HS-27A (cell line): ENCODE measurements at regions not wholly inside any gene's neighbourhood (a gene's known extent, or its start where the extent isn't known, plus 50 kb on each side); places are given as distances from the start of the nearest gene placed in this dataset.
"Not testable (repeated sequence)": the region's sequence is repeated elsewhere in the genome, so short reads cannot be mapped to it uniquely, and the experiment has no call there.

Experiments used
- DNase-seq: peaks from one replicate; pipeline ENCODE4 v3.0.0-alpha.2; 2012; ENCODE audit warnings: low read depth, missing footprints

DNA sequence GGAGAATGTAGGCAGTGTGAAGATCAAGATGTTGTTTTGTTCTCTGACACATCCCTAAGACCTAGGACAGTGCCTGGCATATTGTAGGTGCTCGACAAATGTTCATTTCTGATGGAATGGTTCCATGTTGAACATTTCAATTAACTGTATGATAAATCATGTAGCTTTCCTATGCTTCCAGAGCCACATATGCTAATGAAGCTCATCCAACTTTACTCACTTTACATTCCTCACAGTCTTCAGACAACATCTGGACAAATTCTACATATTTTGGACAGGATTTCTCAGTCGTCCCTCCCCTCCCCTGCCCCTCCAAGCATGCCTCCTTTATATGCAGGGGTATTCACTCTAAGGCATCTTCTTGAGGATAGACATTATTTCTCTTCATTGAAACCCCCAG lies 177.9 kb downstream of the BLID start:
- no peak for DNase-seq

DNA sequence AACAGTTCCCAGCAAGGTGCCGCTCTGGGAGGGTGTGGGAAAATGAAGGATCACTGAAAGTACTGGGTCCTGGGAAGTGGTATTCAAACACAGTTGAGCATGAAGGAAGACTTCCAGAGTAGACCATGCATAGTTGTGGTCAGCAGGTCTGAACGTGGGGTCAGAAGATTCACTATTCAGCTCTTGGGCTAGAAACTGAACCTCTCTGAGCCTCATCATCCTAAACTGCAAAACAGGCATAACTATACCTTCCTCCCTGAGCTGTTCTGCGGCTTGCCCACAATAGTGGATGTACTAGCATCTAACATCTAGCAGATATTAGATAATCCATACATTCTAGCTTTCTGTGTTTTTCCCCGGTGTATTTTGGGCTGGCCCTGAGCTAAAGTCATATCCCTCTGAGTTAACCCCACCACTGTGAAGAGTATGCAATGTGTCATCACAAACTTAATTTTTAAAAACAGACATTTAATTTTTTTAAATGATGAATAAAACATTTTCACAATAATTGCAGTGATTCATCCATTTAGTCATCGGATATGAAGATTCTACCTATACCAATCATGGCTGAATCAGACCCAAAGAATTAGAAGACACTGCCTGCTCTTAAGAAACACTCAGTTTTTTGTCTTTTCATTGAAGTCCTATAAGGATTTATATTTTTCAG lies 179.1 kb downstream of the BLID start:
- peak; percentile 19 for DNase-seq

DNA sequence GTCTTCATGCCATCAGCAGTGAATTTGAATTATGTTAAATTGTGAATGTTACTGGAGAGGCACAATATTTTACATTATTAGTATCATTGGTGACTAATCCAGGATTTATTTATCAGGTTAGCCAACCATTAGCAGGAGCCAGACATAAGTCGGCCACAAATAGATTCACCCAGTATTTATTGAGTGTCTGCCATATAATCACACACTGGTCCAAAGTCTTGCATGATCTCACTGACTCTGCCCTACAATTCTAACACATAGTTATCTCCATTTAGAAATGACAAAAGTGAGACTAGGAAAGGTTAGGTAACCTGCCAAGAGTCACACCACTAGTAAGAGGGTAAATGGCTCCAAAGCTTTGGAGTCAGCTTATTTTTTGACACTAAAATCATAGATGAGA lies 179.6 kb downstream of the BLID start:
- DNase-seq: no peak

DNA sequence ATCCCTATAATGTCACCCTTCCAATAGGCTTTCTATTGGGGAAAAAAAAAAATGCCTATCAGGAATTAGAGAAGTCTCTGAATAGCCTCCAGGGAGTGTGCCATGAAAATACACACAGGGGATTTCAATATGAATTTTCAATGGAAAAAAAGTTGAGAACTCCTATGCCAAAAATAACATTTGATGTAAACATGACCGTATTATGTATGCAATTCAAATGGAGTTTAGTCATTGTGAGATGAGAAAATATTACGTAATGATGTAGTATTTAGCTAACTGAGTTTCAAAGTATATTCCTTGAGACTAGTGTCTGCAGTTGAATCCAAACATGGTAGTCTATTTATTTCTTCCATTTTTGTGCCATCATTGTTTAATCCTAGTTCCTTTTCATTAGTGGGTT lies 182.3 kb downstream of the BLID start:
- DNase-seq: no peak

DNA sequence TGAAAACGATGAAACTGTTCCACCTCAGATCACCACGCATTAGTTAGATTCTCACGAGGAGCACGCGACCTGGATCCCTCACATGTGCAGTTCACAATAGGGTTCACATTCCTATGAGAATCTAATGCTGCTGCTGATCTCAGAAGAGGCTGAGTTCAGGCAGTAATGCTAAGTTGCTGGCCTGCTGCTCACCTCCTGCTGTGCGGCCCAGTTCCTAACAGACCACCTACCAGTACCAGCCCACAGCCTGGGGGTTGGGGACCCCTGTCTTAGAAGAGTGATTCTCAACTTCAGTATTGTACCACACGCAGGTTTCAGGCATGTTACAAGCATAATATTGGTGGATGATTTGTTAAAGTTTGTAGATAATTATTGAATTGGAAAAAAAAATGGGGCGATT lies 182.7 kb downstream of the BLID start:
- DNase-seq: no peak

GRCh38 chr11:121932646-121933185 lies 183.3 kb downstream of the BLID start:
- DNase-seq: no peak

- DNase-seq: no peak
These were observed 184.2 kb downstream of the BLID start for GRCh38 chr11:121931748-121932352.

DNA sequence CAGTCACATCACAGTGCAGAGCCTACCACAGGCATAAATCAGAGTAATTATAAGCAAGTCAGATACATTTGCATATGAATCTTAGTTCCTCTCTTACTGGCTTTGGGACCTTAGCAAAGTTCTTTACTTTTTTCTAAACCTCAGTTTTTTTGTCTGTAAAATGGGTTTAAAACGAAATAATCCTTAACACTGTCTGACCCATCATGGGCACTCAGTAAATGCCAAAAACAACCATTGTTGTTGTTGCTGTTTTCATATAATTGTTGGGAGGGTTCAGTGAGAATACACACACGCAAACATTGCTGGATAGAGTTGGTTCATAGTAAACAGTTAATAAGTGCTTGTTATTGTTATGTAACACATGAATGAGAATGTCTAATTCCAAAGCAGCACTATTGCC lies 184.9 kb downstream of the BLID start:
- no peak for DNase-seq

GRCh38 chr11:121930004-121930965 lies 185.7 kb downstream of the BLID start:
- no peak for DNase-seq

DNA sequence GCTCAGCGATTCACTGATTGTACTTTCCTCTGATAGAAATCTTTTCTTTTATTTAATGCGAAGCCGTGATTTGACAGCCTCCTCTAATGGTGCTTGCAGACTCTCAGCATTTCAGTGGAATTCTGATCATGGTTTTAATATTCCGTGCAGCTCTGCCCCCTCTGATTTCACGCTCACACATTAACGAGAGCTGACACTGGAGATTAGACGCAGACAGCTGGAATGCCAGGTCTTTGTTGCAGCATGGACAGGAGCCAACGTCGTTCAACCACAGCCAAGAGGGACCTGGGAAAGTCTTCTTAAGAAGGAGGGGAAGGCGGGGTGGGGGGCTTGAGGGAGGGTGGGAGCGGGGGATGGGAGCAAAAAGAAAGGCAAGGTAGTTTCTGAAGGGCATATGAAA lies 186.4 kb downstream of the BLID start:
- DNase-seq: no peak

GRCh38 chr11:121928597-121929580 lies 187.1 kb downstream of the BLID start:
- no peak for DNase-seq

- no peak for DNase-seq
These were observed 188.2 kb downstream of the BLID start for GRCh38 chr11:121927789-121928188.

DNA sequence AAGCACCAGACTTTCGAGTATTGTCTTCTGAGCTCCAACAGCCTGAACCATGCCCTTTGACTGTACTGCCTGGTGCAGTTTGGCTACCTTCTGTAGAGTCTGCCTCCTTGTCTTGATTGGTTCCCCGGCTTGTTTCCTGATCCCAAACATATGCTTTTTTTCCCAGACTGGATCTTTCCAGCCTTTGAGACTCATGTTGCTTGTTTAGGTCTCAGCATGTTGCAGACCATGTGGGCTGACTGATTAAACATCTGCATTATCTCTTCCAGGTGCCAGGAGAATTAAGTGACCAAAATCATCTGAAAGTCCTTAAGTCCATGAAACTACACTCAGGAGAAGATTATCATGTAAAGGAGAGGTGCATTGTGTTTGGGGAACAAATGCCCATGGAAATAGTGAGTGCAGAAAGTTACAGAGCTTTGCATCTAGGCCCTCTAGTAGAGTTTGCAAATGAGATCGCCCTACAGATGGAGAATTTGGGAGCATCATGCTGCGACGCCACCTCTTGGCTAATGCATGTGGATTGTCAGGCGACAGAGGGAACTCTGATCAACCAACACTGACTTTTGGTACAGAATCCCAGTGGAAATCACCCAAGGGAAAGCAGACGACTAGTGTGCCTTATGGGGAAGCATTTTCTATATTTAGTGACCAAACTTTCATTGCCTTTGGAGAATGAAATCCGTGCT lies 188.8 kb downstream of the BLID start:
- DNase-seq: no peak

GRCh38 chr11:121924191-121924590 lies 191.8 kb downstream of the BLID start:
- no peak for DNase-seq

DNA sequence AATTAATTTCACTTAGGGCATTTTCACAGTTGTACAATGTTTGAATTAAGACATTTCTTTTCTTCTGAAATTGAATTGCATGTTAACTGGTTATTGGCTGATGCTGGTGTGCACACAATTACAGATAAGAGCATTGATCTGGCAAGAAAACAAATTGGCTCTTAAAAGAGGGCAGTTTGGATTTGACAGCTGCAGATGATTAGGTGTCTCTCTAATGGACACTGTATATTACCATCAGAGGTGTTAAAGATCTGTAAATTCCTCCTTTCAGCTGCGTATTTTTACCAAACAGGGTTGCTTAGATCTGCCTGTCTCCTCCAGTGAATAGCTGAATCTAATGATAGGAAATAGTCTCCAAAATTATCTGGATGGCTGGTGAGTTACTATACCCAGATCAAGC lies 198.5 kb downstream of the BLID start:
- DNase-seq: no peak

- DNase-seq: no peak
These were observed 201.4 kb downstream of the BLID start for GRCh38 chr11:121914508-121915059.

DNA sequence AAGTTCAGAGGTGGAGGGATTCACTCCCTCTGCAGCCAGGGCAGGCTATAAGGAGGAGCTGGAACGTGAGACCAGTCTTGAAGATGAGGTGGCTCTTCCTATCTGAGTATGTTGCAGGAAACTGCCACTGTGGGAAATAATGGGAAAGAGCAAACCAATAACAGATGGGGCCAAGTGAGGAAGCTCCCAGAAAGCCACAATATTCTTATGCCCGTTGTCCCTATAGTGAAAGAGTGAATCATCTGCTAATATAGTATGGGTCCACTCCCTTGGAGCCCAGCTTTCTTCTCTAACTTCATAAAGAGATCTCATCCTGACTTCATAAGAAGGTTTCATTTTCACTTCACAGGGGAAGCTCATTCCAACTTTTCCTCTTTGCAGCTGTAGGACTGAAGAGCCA lies 206.4 kb downstream of the BLID start:
- DNase-seq: no peak

GRCh38 chr11:121907379-121907778 lies 208.6 kb downstream of the BLID start:
- DNase-seq: no peak

DNA sequence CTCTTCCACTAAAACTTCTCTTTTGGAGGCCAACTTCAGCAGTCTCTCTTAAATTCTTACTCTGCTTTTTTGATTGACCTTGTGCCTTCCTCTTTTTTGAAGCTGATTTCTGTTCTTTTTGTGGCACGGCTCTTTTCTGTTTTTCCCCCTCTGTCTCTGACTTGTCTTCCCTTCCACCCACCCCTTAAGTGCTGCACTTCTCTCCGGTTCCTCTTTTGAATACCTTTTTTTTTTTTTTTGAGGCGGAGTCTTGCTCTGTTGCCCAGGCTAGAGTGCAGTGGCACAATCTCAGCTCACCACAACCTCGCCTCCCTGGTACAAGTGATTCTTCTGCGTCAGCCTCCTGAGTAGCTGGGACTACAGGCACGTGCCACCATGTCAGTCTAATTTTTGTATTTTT lies 211.9 kb downstream of the BLID start:
- no peak for DNase-seq

DNA sequence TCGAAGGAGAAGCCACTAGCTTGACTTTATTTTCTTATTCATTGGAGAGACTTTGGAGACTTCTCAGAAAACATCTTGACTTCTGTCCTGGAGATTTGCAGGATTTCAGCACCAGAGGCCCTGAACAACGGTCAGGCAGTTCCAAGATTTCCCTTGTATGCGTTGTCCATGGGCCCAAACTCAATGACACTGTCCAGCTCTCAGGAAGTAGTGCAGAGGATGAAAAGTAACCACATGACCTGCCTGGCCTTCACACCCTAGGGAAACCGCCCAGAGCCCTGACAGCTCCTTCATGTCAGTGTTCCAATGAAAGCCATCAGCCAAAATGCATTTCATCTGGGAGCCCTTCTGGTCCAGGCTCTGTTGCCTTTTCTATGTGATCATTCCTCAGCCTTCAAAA lies 214.1 kb downstream of the BLID start:
- no peak for DNase-seq

DNA sequence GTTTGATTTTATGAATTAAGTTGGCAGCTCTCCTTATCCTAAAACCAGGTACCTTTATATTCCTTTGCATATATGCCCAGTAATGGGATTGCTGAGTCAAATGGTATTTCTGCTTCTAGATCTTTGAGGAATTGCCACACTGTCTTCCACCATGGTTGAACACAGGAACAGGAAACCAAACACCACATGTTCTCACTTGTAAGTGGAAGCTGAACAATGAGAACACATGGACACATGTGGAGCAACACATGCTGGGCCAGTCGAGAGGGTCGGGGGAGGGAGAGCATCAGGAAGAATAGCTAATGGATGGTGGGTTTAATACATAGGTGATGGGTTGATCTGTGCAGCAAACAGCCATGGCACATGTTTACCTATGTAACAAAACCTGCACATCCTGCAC lies 214.6 kb downstream of the BLID start:
- DNase-seq: not testable (repeated sequence)
